GM12864 (cell line): ENCODE measurements at regions not wholly inside any gene's neighbourhood (a gene's known extent, or its start where the extent isn't known, plus 50 kb on each side); places are given as distances from the start of the nearest gene placed in this dataset.

Experiments
- DNase-seq: peaks from one replicate; pipeline ENCODE4 v3.0.0-alpha.2; 2011; ENCODE audit warnings: low read depth
- H3K4me3 ChIP-seq: 2 replicates; pipeline ENCODE4 v1.5.1; 2011; ENCODE audit warnings: mild to moderate bottlenecking, low read depth, low read length, control low read depth
- TF ChIP-seq, protein P1 (sequence below): IDR thresholded peaks from 2 replicates; pipeline ENCODE4 v1.5.1; 2011; ENCODE audit warnings: low read depth, mild to moderate bottlenecking, moderate library complexity, low read length, control low read depth, inconsistent platforms; ENCODE audit errors: missing control alignments

DNA sequence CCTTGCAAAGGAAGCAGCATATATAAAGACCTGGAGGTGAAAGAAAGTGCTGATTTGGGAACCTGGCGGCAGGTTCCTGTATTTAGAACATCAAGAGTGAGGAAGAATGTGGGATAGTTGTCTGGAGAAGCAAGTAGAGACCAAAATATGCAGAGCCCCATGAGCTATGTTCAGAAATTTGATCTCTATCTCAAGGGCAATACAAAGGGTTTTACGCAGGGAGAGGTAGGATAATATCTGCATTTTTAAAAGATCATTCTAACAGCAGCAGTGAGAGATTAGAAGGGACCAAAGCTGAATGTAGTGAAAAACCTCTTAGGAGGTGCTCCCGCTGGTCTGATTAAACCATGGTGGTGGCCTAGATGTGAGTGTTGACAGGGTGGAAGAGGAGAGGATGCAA lies 453.9 kb upstream of the PKN2 start:
- no peak for DNase-seq
- TF ChIP-seq, protein P1, sequence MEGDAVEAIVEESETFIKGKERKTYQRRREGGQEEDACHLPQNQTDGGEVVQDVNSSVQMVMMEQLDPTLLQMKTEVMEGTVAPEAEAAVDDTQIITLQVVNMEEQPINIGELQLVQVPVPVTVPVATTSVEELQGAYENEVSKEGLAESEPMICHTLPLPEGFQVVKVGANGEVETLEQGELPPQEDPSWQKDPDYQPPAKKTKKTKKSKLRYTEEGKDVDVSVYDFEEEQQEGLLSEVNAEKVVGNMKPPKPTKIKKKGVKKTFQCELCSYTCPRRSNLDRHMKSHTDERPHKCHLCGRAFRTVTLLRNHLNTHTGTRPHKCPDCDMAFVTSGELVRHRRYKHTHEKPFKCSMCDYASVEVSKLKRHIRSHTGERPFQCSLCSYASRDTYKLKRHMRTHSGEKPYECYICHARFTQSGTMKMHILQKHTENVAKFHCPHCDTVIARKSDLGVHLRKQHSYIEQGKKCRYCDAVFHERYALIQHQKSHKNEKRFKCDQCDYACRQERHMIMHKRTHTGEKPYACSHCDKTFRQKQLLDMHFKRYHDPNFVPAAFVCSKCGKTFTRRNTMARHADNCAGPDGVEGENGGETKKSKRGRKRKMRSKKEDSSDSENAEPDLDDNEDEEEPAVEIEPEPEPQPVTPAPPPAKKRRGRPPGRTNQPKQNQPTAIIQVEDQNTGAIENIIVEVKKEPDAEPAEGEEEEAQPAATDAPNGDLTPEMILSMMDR: no peak
- H3K4me3 ChIP-seq: no peak overlapping the region

DNA sequence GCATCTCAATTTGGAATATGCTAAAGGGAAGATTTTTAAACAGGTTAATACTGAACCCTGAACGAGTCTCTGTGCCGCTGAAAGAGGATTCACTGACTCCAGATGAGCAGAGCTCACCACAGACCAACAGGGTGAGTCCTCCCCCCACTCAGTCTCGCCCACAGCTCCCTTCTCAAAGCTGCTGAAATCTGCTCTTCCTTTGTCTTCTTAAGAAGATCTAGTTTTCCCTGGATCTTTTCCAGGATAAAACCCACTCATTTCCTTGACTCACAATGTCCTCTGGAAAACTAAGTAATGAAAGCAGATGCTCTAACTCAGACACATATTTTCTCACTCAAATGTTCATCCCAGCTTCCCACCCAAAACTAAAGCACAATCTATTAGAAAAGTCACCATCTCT lies 447.0 kb upstream of the PKN2 start:
- H3K4me3 ChIP-seq: no peak overlapping the region
- TF ChIP-seq, protein P1: no peak
- DNase-seq: no peak

DNA sequence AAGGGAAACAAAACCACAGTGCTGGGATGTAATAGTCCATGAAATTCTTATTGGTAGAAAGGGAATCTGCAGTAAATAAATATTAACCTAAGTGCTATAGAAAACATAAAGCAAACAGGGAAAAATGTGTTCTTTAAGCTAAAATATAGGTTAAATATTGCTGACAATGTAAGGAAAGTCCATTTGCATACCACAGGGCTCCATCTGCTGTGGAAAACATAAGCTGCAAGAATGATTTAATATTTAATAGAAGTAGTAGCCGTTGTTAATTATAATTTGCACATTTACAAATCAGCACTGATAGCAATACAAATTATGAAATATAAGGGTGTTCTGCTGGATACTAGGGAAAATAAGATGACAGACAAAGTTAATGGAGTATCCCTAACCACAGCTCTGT lies 444.9 kb upstream of the PKN2 start:
- no peak for DNase-seq
- H3K4me3 ChIP-seq: no peak overlapping the region
- TF ChIP-seq, protein P1: no peak

DNA sequence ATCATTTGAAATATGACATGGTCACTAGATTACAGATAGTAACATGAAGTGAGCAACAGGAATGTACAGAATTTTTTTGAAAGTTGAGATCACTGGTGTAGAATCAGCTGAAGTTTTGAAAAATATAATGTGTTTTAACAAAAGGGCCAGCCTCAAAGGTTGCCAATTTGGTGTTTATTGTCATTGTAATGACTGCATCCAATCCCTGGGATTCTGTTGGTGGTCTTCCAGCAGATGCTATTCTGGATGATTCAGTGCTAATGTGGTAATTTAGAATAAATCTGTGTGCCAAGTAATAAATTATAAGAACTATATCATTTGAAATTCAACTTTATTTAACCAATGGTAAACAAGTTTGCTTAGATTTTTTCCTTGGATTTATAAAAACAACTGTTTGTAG lies 436.4 kb upstream of the PKN2 start:
- no peak overlapping the region for H3K4me3 ChIP-seq
- TF ChIP-seq, protein P1: no peak
- DNase-seq: no peak

DNA sequence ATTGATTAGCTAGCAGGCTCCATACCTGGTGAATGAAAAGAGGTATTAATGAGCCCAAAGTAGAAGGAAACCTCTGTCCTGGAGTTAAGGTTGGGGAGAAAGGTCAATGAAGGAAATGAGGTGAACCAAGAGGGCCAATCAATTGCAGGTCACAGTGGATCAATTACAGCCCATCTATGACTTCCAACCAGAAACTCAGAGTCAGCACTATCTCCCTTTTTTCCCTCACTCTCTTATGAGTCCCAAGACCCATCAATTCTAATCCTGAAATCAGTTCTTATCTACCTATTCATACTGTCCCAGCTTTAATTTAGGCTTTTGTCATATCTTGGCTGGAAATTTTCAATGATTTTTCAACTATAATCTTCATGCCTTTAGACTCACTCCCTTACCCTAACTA lies 433.2 kb upstream of the PKN2 start:
- TF ChIP-seq, protein P1: no peak
- no peak overlapping the region for H3K4me3 ChIP-seq
- DNase-seq: no peak

DNA sequence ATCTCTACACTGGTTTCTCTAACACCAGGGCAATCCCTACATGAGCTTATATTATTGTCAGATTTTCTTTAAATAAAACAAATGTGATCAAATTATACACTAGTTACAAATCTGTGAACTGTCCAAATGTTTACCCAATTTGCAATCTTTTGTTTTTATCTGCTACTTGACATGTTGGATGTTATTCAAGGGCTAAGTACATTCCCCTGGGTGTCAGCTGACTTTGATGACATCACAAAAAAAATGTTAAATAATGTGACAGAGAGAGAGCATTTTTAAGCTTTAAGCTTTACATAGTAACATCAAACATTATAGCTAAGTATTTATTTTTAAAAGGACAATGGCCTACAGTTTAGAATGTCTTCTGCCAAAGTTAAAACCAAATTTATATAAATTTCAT lies 431.3 kb upstream of the PKN2 start:
- H3K4me3 ChIP-seq: no peak overlapping the region
- DNase-seq: no peak
- TF ChIP-seq, protein P1: no peak

DNA sequence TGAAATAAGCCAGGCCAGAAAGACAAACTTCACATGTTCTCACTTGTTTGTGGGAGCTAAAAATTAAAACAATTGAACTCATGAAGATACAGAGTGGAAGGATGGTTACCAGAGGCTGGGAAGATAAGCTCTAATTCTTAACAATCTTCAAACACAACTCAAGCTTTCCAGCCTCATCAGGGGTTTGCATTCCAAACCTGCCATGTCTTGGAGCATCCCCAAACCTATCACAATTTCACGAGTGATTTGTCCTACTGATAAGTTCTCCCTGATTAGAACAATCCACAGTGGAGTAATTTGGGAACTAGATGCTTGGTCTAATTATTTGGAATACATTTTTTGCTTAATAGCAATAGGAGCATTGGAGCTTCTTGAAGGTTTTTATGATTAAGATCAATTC lies 418.5 kb upstream of the PKN2 start:
- TF ChIP-seq, protein P1: no peak
- DNase-seq: no peak
- no peak overlapping the region for H3K4me3 ChIP-seq
